ENCODE measurements at regions not wholly inside any gene's neighbourhood (a gene's known extent, or its start where the extent isn't known, plus 50 kb on each side); places are given as distances from the start of the nearest gene placed in this dataset.

DNA sequence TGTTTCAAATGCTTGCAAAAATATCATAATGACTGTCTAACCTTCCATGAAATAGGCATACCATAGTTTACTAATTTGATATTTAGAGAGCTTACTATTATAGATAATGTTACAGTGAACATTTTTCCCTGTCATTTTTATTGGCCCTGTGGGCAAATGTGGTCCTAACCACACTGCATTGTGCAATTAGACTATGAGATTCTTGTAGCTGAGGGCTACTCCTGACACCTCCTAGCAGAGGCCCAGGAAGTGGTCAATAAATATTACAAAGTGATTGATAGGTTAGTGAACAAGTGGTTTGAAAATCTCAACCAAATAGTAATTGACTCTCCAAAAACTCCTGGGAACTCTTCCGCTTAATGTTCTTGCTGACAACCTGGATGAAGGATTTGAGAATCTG is 160.5 kb upstream of the KCNG1 start:
- intact Hi-C loops (cut with micrococcal nuclease) = no loop called here
- H3K4me1 Mint-ChIP-seq = no peaks in the 10 kb centered on the region
- no peak overlapping the region for H3K27ac Mint-ChIP-seq
- ChIA-PET POLR2A (no interaction called here), CTCF (interaction anchor here (0.8 kb wide), 1 partner anchor 24 kb away, joined by 3 read pairs; no protein-coding TSS in a partner anchor)
- no peak for TF ChIP-seq CTCF (IDR thresholded peaks at IDR 0.05)
- TF ChIP-seq EZH2 (IDR thresholded peaks at IDR 0.05; ENCODE audit: borderline replicate concordance, insufficient read depth, low read depth, low read length, poor library complexity, severe bottlenecking) = no peak
- Histone ChIP-seq H4K20me1 (ENCODE audit: control insufficient read depth, insufficient read depth, low read length, poor library complexity, severe bottlenecking) (no peaks in the 10 kb centered on the region), H2AFZ (ENCODE audit: insufficient read depth, low read depth, low read length, poor library complexity, severe bottlenecking) (no peak overlapping the region), H3K4me1 (ENCODE audit: control insufficient read depth in 2 of 2, insufficient read depth in 2 of 2, low read length in 2 of 2) (no peaks in the 10 kb centered on the region), H3K79me2 (ENCODE audit: control insufficient read depth, insufficient read depth, low read length) (no peaks in the 10 kb centered on the region), H3K4me3 (ENCODE audit: control extremely low read depth in 1 of 5, extremely low read depth in 1 of 5, insufficient read depth in 1 of 5, low read depth in 2 of 5, low read length in 4 of 5) (no peak overlapping the region), H3K36me3 (replicated peaks in 1 of 2; ENCODE audit: control extremely low read depth in 1 of 2, control insufficient read depth in 1 of 2, extremely low read depth in 1 of 2, insufficient read depth in 2 of 2, low read length in 1 of 2) (no peaks in the 10 kb centered on the region), H3K27me3 (replicated peaks in 1 of 4; ENCODE audit: control extremely low read depth in 1 of 4, control insufficient read depth in 3 of 4, insufficient read depth in 4 of 4, low read length in 3 of 4) (peaks cover 0 to 5% (median 1%) of the 10 kb centered on the region in 4 experiments), H3K27ac (ENCODE audit: low read length in 2 of 2) (no peak overlapping the region), H3K9me3 (ENCODE audit: control extremely low read depth in 1 of 3, control insufficient read depth in 2 of 3, insufficient read depth in 1 of 3, low read length in 2 of 3) (no peaks in the 10 kb centered on the region), H3K9ac (ENCODE audit: low read length) (no peak overlapping the region), H3K4me2 (replicated peaks; ENCODE audit: low read depth, low read length, poor library complexity, severe bottlenecking) (no peak overlapping the region)
- no peak for DNase-seq
- ATAC-seq (ENCODE audit: low read depth) = no peak
- WGBS (ENCODE audit: insufficient coverage) = no CpG with 5 or more reads among the region's 1 CpG
- peaks cover 38% of the 10 kb centered on the region for H3K27me3 Mint-ChIP-seq
- no peak overlapping the region for H3K4me3 Mint-ChIP-seq
- no peaks in the 10 kb centered on the region for H3K9me3 Mint-ChIP-seq (ENCODE audit: insufficient read depth)

DNA sequence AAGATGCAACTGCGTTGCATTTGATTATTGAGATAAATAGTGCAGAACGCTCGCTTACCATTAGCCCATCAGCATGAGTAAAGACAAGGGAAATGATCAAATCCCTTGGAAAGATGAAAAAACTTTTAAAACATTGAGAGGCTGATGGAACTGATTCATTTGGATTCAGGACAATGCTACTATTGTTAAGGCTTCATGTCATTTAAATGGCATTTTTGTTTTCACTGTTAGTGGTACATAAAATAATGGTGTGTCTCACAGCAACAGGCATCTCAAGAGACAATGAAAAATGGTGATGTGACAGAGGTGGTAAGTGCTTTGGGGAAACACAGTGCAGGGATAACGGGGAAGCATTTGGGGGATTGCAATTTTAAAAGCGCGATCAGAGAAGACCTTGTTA is 159.7 kb upstream of the KCNG1 start:
- no peak for TF ChIP-seq EZH2 (IDR thresholded peaks at IDR 0.05; ENCODE audit: borderline replicate concordance, insufficient read depth, low read depth, low read length, poor library complexity, severe bottlenecking)
- TF ChIP-seq CTCF (IDR thresholded peaks at IDR 0.05) = no peak
- 73% methylated on average over 3 of the region's 6 CpGs for WGBS (ENCODE audit: insufficient coverage)
- Histone ChIP-seq H4K20me1 (ENCODE audit: control insufficient read depth, insufficient read depth, low read length, poor library complexity, severe bottlenecking) (no peaks in the 10 kb centered on the region), H3K9ac (ENCODE audit: low read length) (no peak overlapping the region), H3K27me3 (replicated peaks in 1 of 4; ENCODE audit: control extremely low read depth in 1 of 4, control insufficient read depth in 3 of 4, insufficient read depth in 4 of 4, low read length in 3 of 4) (peaks cover 0 to 5% (median 1%) of the 10 kb centered on the region in 4 experiments), H3K9me3 (ENCODE audit: control extremely low read depth in 1 of 3, control insufficient read depth in 2 of 3, insufficient read depth in 1 of 3, low read length in 2 of 3) (no peaks in the 10 kb centered on the region), H3K4me1 (ENCODE audit: control insufficient read depth in 2 of 2, insufficient read depth in 2 of 2, low read length in 2 of 2) (no peaks in the 10 kb centered on the region), H3K36me3 (replicated peaks in 1 of 2; ENCODE audit: control extremely low read depth in 1 of 2, control insufficient read depth in 1 of 2, extremely low read depth in 1 of 2, insufficient read depth in 2 of 2, low read length in 1 of 2) (no peaks in the 10 kb centered on the region), H3K4me2 (replicated peaks; ENCODE audit: low read depth, low read length, poor library complexity, severe bottlenecking) (no peak overlapping the region), H3K4me3 (ENCODE audit: control extremely low read depth in 1 of 5, extremely low read depth in 1 of 5, insufficient read depth in 1 of 5, low read depth in 2 of 5, low read length in 4 of 5) (no peak overlapping the region), H3K79me2 (ENCODE audit: control insufficient read depth, insufficient read depth, low read length) (no peaks in the 10 kb centered on the region), H2AFZ (ENCODE audit: insufficient read depth, low read depth, low read length, poor library complexity, severe bottlenecking) (no peak overlapping the region), H3K27ac (ENCODE audit: low read length in 2 of 2) (no peak overlapping the region)
- ATAC-seq (ENCODE audit: low read depth) = no peak
- DNase-seq = no peak
- Mint-ChIP-seq H3K4me3 (no peak overlapping the region), H3K27ac (no peak overlapping the region), H3K27me3 (peaks cover 39% of the 10 kb centered on the region), H3K4me1 (no peaks in the 10 kb centered on the region), H3K9me3 (ENCODE audit: insufficient read depth) (no peaks in the 10 kb centered on the region)
- intact Hi-C loops (cut with micrococcal nuclease) = no loop called here
- ChIA-PET POLR2A (no interaction called here), CTCF (interaction anchor here (0.8 kb wide), 1 partner anchor 25 kb away, joined by 3 read pairs; no protein-coding TSS in a partner anchor)
